Stimulated activated CD4-positive, alpha-beta T cell treated with anti-CD3 and anti-CD28 coated beads, Interleukin-1b, Interleukin-23, amount 100 ng/mL, for 1 hour (primary cell): ENCODE measurements at regions not wholly inside any gene's neighbourhood (a gene's known extent, or its start where the extent isn't known, plus 50 kb on each side); places are given as distances from the start of the nearest gene placed in this dataset.

ENCODE experiments used
- DNase-seq, 2 donors: peaks; one replicate each; pipeline ENCODE4 v3.0.0-alpha.2; 2020; ENCODE audit warnings: low read depth in 2 of 2

DNA sequence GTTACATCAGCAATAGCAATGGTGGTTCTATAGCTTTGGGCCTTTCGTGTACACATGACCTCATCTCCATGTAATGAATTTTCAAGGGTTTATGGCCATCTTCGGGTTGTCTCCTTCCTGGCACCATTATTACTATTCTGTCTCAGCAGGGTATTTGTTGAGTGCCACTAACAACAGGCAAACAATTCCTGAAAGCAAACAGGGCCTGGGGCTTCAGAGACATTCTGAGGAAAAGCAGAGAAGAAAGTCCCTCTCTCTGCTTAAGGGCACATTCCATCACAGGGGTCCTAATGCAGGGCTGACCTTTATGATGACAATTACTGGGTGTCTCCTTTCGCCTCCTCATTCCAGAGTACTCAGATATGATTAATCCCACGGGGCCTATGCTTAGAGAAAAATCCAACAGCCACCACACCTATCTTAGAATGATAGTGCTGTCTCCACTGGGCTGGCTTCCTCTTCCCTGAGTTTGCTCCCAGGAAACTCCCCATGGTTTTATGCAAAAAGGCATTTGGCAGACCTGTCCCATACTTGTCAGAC is 540.2 kb upstream of the ZNF462 start:
- no peak for DNase-seq

DNA sequence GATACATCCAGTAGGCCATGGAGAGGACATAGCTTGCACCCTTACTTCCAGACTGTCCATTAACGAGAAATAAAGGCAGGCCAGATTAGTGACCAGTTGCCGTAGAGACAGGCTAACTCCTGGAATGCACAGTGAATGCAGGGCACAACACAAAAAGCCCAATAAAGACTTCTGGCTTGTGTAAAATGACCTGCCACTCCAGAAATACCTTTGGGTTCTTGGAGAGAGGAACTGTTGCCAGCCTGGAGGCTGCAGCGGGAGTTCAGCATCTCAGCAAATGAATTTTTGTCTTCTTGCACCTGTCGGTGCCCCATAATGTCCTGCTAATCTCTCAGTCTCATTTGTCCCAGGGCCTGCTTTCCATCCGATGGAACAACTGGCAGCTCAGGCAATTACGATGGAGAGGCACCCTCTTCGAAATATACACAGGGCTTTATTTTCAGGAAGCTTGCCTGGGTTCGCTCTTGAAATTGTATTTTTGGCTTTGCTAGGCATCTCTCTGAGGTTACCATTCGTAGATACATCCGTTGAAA is 538.8 kb upstream of the ZNF462 start:
- DNase-seq = no peak

DNA sequence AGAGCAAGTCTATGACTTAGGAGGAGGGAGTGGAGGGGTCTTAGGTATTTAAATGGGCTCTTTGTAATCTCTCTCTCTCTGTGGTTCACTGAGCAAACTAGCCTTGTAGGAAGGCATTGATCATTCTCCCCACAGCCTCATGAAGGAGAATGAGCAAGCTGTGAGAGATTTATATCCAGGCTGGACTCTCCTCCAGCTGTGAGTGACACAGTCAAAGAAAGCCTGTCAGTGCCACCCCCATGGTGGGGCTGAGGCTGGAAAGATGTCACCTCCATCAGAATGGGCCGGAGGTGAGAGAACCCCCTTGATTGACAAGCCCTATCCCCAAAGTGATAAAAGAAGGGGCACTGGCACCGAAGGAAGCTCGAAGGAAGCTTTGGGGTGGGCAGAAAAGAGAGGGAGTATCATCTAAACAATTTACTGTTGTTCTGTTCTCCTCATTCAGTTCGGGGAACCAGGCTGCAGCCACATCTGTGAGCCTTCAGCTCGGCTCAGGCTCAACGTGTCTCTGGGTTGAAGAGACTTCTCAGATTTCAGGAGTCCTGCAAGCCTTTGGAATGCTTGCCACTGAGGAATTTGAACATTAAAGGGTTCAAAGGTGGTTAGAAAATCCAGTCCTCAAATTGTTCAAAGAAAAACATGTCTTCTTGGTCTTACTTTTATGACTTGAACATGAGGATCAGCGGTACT is 538.2 kb upstream of the ZNF462 start:
- DNase-seq = no peak

DNA sequence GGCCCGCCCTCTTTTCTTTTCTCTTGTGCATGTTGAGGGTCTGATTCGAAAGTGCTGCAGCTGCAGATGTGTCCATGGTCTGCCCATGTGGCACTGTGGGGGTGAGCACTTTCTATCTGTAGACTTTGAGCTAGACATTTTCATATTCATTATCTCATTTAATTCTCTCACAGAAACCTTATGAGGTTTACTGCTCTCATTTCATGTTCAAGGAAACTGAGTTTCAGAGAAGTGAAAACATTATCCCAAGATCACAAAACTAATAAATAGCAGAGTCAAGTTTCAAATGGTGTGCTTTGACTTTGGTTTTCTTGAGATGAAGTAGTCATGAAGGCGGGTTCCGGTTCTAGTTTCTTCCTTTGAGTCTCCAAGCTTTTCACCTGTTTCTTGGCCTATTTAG is 536.5 kb upstream of the ZNF462 start:
- DNase-seq = no peak

DNA sequence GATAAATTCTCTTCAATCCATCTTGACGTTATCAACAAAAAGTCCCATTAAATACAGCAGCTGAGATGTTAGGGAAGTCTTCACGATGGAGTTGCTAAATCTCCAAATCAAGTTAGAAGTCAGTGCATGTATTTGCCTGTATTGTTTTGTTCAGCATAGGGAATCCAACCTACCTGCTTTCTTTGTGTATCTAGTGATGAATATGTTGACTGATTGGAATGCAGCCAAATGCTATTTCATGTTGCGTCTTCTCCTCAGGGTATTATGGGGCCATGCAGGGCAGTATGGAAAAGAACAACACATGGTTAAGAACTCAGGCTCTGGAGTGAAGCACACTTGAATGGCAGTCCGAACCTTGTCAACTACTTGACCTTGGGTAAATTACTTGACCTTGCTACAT is 529.5 kb upstream of the ZNF462 start:
- DNase-seq = no peak

- DNase-seq = no peak
Observed at GRCh38 chr9:106334081-106334480, 528.9 kb upstream of the ZNF462 start.

DNA sequence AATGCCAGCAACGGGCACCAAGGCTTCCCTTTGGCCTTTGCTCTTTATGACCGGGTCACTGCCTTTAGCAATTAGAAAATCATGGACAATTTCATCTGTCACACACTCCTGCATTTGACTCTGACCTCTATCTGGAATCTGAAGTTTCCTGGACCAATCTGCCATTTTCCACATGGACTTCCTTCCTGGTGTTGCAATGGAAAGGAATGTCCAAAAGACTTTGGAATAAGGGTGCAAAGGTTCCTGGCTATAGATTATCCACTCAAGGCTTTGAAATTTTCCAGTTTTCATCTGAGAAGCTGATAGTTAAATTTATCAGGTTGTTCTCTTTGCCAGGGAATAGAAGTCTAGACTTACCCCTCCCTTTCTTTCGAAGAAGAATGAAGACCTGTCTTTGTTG is 523.1 kb upstream of the ZNF462 start:
- DNase-seq = no peak

- no peak for DNase-seq
Observed at GRCh38 chr9:106350777-106351176, 512.2 kb upstream of the ZNF462 start.

DNA sequence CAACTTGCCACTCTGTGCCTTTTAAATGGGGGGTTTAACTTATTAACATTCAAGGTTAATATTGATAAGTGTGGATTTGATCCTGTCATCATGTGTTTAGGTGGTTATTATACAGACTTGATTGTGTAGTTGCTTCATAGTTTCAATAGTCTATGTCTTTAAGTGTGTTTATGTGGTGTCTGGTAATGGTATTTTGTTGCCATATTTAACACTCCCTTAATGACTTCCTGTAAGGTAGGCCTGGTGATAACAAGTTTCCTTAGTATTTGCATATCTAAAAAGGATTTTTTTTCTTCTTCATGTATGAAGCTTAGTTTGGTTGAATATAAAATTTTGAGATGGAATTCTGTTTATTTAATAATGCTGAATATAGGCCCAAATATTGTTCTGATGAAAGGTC is 506.0 kb upstream of the ZNF462 start:
- no peak for DNase-seq

DNA sequence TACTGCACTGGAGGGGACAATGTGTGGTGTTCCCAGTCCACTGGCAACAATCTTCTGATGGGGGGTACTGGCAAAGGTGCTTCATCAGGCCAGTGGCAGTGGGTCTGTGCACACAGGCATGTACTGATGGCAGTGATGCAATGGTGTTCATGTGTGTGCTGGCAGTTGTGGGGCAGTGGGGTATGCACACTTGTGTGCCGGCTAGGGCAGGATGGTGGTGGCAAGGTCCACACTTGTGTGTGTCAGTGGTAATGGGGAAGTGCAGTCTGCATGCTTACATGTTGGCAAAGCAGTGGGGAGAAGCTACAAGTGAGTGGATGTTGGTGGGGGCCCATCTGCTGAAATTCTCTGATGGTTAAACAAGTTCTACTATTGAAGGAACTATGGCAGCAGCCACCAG is 504.6 kb upstream of the ZNF462 start:
- no peak for DNase-seq

- no peak for DNase-seq
Observed at GRCh38 chr9:106376689-106377088, 486.3 kb upstream of the ZNF462 start.

GRCh38 chr9:106383072-106383471 is 479.9 kb upstream of the ZNF462 start:
- DNase-seq = no peak

- DNase-seq = no peak
Observed at GRCh38 chr9:106387965-106388364, 475.0 kb upstream of the ZNF462 start.

GRCh38 chr9:106393226-106393625 is 469.7 kb upstream of the ZNF462 start:
- DNase-seq = no peak

DNA sequence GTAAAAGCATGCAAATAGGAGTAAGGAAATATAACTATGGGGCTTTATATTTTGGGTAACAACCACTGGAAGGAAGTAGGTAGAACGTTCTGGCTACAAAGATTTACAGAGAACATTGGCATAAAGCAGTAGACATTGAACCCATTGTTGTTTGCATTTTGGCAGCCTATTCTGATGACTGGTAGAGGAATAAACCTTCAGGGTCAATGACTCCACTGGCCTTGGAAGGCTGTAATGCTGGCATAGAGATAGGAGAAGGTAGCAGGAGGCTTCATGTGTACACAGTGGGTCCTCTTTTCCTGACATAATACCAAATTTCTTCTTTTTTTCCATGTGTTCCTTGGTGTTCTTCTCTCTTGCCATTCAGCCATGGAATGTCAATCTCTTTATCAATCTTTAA is 462.8 kb upstream of the ZNF462 start:
- DNase-seq = no peak

- no peak for DNase-seq
Observed at GRCh38 chr9:106400950-106401349, 462.0 kb upstream of the ZNF462 start.

- no peak for DNase-seq
Observed at GRCh38 chr9:106403081-106403480, 459.9 kb upstream of the ZNF462 start.

DNA sequence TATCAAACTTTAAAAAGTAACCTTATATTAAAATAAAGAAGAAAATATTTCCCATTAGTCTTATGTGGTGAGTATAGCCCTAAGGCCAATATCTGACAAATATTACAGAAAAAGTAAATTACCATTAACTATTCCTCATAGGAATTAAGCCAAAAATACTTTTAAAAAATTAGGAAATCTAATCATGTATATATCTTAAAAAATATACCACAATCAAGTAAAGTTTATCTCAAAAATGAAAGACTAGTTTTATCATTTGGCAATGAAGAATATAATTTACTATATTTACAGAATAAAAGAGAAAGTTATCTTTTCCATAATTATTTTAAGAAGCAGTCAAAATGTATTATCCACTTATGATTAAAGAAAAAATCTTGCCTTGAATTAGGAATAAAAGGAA is 458.8 kb upstream of the ZNF462 start:
- no peak for DNase-seq

GRCh38 chr9:106405871-106406435 is 457.0 kb upstream of the ZNF462 start:
- DNase-seq = no peak

- no peak for DNase-seq
Observed at GRCh38 chr9:106414042-106414441, 448.9 kb upstream of the ZNF462 start.

DNA sequence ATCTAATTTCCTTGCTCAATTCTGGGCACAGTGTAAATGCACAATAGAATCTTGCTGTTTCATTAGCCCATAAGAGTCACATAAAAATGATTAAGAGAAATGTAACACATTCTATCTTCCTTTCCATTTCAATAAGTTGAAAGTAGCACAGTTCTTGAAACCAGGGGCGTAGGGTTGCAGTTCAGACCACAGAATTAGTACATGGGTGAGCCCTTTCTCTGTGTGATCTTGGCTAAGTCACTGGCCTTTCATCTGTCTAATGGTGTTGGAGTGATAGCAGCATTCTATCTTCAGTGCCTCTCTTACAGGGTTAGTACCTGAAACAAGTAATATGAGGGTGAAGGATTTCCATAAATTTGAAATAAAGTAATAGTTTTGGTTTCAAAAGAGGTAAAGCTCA is 445.3 kb upstream of the ZNF462 start:
- DNase-seq = no peak

DNA sequence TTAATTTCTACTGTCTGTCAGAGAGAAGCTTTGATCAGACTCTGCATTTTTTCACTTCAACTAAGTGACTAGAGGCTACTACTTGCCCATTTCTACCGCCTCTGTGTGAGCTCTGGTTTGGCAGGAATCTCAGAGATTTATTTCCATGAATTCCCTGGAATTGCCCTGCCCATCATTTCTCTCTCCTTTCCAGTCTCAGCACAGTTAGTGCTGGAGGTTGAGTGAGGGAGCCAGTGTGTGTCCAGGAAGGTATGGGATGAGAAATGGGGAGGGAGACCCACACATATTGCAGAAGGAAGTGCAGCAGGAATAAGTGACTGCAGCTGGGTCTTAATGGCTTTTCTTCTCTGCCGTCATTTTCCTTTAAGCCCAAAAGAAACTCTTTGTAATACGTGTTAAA is 443.1 kb upstream of the ZNF462 start:
- no peak for DNase-seq

GRCh38 chr9:106420511-106420944 is 442.4 kb upstream of the ZNF462 start:
- DNase-seq = no peak
